GM18498 (cell line): ENCODE measurements at regions not wholly inside any gene's neighbourhood (a gene's known extent, or its start where the extent isn't known, plus 50 kb on each side); places are given as distances from the start of the nearest gene placed in this dataset.

Source experiments
- ATAC-seq: cut with Tn5 transposase; IDR thresholded peaks from one replicate; pipeline ENCODE4 v1.9.1; 2021; ENCODE audit warnings: mild to moderate bottlenecking, moderate library complexity; ENCODE audit not compliant: unreplicated experiment

GRCh38 chr3:167958141-167958540 lies 137.6 kb downstream of the GOLIM4 start:
- no peak for ATAC-seq

- no peak for ATAC-seq
These were observed 142.8 kb downstream of the GOLIM4 start for GRCh38 chr3:167952969-167953368.

- ATAC-seq = no peak
These were observed 145.5 kb downstream of the GOLIM4 start for GRCh38 chr3:167950212-167950611.

GRCh38 chr3:167941234-167941995 lies 154.3 kb downstream of the GOLIM4 start:
- ATAC-seq = no peak

GRCh38 chr3:167940241-167940640 lies 155.5 kb downstream of the GOLIM4 start:
- no peak for ATAC-seq

- ATAC-seq = no peak
These were observed 157.2 kb downstream of the GOLIM4 start for GRCh38 chr3:167938516-167938915.

- ATAC-seq = no peak
These were observed 159.7 kb downstream of the GOLIM4 start for GRCh38 chr3:167936019-167936418.

- peak; percentile 45 for ATAC-seq
These were observed 165.3 kb downstream of the GOLIM4 start for GRCh38 chr3:167930453-167930852.

- no peak for ATAC-seq
These were observed 165.8 kb downstream of the GOLIM4 start for GRCh38 chr3:167929968-167930367.

- ATAC-seq = no peak
These were observed 167.3 kb downstream of the GOLIM4 start for GRCh38 chr3:167928381-167928780.

- ATAC-seq = no peak
These were observed 175.0 kb downstream of the GOLIM4 start for GRCh38 chr3:167920747-167921146.

- no peak for ATAC-seq
These were observed 176.1 kb downstream of the GOLIM4 start for GRCh38 chr3:167919590-167919989.

GRCh38 chr3:167918686-167919085 lies 177.0 kb downstream of the GOLIM4 start:
- no peak for ATAC-seq

- no peak for ATAC-seq
These were observed 177.6 kb downstream of the GOLIM4 start for GRCh38 chr3:167918008-167918596.

GRCh38 chr3:167913219-167913835 lies 177.8 kb downstream of the SERPINI1 start:
- no peak for ATAC-seq

- no peak for ATAC-seq
These were observed 174.4 kb downstream of the SERPINI1 start for GRCh38 chr3:167909952-167910351.

- ATAC-seq = no peak
These were observed 174.0 kb downstream of the SERPINI1 start for GRCh38 chr3:167909504-167909896.

GRCh38 chr3:167908746-167909503 lies 173.4 kb downstream of the SERPINI1 start:
- ATAC-seq = no peak

GRCh38 chr3:167908221-167908620 lies 172.7 kb downstream of the SERPINI1 start:
- no peak for ATAC-seq

- no peak for ATAC-seq
These were observed 165.6 kb downstream of the SERPINI1 start for GRCh38 chr3:167901138-167901537.

GRCh38 chr3:167899093-167899492 lies 163.6 kb downstream of the SERPINI1 start:
- no peak for ATAC-seq
